Keratinocyte (primary cell): ENCODE measurements at regions not wholly inside any gene's neighbourhood (a gene's known extent, or its start where the extent isn't known, plus 50 kb on each side); places are given as distances from the start of the nearest gene placed in this dataset.

Experiments used
- DNase-seq: peaks from one replicate; pipeline ENCODE4 v3.0.0-alpha.2; 2011; ENCODE audit warnings: low read depth, missing footprints, low spot score
- FAIRE-seq: peaks from 2 replicates; lab custom pipeline; 2011; peaks lifted over from hg19 to GRCh38; lab: Jason Lieb, UNC
- H2AFZ ChIP-seq: 2 replicates; pipeline ENCODE4 v1.6.0; 2012; ENCODE audit warnings: low read length, control low read depth, inconsistent platforms; ENCODE audit not compliant: control insufficient read depth
- H3K27ac ChIP-seq: 2 replicates; pipeline ENCODE4 v1.5.1; 2011; ENCODE audit warnings: low read length; ENCODE audit not compliant: control insufficient read depth, insufficient read depth
- H3K27me3 ChIP-seq: 3 replicates; pipeline ENCODE4 v1.6.0; 2011; ENCODE audit warnings: low read length; ENCODE audit not compliant: control insufficient read depth, insufficient read depth; ENCODE audit errors: extremely low read depth
- H3K36me3 ChIP-seq, 2 experiments: 2 replicates in 1 of 2; 3 replicates in 1 of 2; pipeline ENCODE4 v1.5.1; 2011; ENCODE audit warnings: low read length in 2 of 2, mild to moderate bottlenecking in 1 of 2; ENCODE audit not compliant: control insufficient read depth in 2 of 2, insufficient read depth in 2 of 2; ENCODE audit errors: extremely low read depth in 1 of 2
- H3K4me1 ChIP-seq: 3 replicates; pipeline ENCODE4 v1.5.1; 2011; ENCODE audit warnings: low read length; ENCODE audit not compliant: control insufficient read depth, insufficient read depth; ENCODE audit errors: extremely low read depth
- H3K4me2 ChIP-seq: 3 replicates; pipeline ENCODE4 v1.6.0; 2011; ENCODE audit warnings: low read depth, low read length; ENCODE audit not compliant: control insufficient read depth, insufficient read depth; ENCODE audit errors: extremely low read depth
- H3K4me3 ChIP-seq, 3 experiments: fragments of 200-600 bp in 1 of 3; sonication (generic) in 1 of 3; 2 replicates in 2 of 3; 3 replicates in 1 of 3; pipeline ENCODE4 v1.5.1; 2011 to 2016; ENCODE audit warnings: low read length in 3 of 3, mild to moderate bottlenecking in 3 of 3, control low read depth in 2 of 3, inconsistent platforms in 1 of 3, low read depth in 1 of 3, mixed read lengths in 1 of 3, mixed run types in 1 of 3, moderate library complexity in 1 of 3; ENCODE audit not compliant: control insufficient read depth in 2 of 3, insufficient read depth in 2 of 3; ENCODE audit errors: extremely low read depth in 1 of 3
- H3K79me2 ChIP-seq: 2 replicates; pipeline ENCODE4 v1.6.0; 2012; ENCODE audit warnings: low read length; ENCODE audit not compliant: control insufficient read depth, insufficient read depth
- H3K9ac ChIP-seq: 3 replicates; pipeline ENCODE4 v1.6.0; 2011; ENCODE audit warnings: low read length; ENCODE audit not compliant: control insufficient read depth, insufficient read depth; ENCODE audit errors: extremely low read depth
- H3K9me1 ChIP-seq: 3 replicates; pipeline ENCODE4 v1.6.0; 2011; ENCODE audit warnings: low read length; ENCODE audit not compliant: control insufficient read depth, insufficient read depth; ENCODE audit errors: extremely low read depth
- H3K9me3 ChIP-seq: 2 replicates; pipeline ENCODE4 v1.5.1; 2012; ENCODE audit warnings: low read depth, low read length; ENCODE audit not compliant: control insufficient read depth
- H4K20me1 ChIP-seq: 3 replicates; pipeline ENCODE4 v1.6.0; 2011; ENCODE audit warnings: low read length; ENCODE audit not compliant: control insufficient read depth, insufficient read depth; ENCODE audit errors: extremely low read depth
- CTCF ChIP-seq, 3 experiments: IDR thresholded peaks in 1 of 3; conservative IDR thresholded peaks in 1 of 3; optimal IDR thresholded peaks in 1 of 3; 2 replicates in 2 of 3; 3 replicates in 1 of 3; pipeline versions ENCODE3 to v1.5.1; 2011; ENCODE audit warnings: low read length in 3 of 3, mild to moderate bottlenecking in 3 of 3, moderate library complexity in 2 of 3, control low read depth in 1 of 3, inconsistent platforms in 1 of 3; ENCODE audit not compliant: insufficient read depth in 2 of 3; ENCODE audit errors: extremely low read depth in 1 of 3
- EZH2 ChIP-seq: IDR thresholded peaks from one replicate; pipeline ENCODE4 v1.6.1; 2012; ENCODE audit warnings: inconsistent platforms, mild to moderate bottlenecking, low read length, moderate library complexity
- dilution Hi-C: fragments of 300-500 bp; cut with MboI; formaldehyde crosslinking; loops from one replicate; pipeline ENCODE4 v1.7.0; 2020; ENCODE audit warnings: low sequenced_read_pairs; ENCODE audit not compliant: extremely low pct_ligation_motif_present

- no peaks in the 10 kb centered on the region for H3K79me2 ChIP-seq
- H4K20me1 ChIP-seq: no peaks in the 10 kb centered on the region
- H3K36me3 ChIP-seq: no peaks in the 10 kb centered on the region
- dilution Hi-C loops: no loop called here
- no peaks in the 10 kb centered on the region for H3K9me3 ChIP-seq
- H3K27me3 ChIP-seq: no peaks in the 10 kb centered on the region
- no peak overlapping the region for H2AFZ ChIP-seq
- H3K4me2 ChIP-seq: no peak overlapping the region
- no peak for FAIRE-seq
- H3K4me3 ChIP-seq: no peak overlapping the region
- H3K9ac ChIP-seq: no peak overlapping the region
- no peaks in the 10 kb centered on the region for H3K4me1 ChIP-seq
- H3K27ac ChIP-seq: no peak overlapping the region
- no peak for DNase-seq
- H3K9me1 ChIP-seq: no peaks in the 10 kb centered on the region
- no peak for TF ChIP-seq CTCF (optimal IDR thresholded peaks at IDR 0.05 in 1 of 3, IDR thresholded peaks at IDR 0.05 in 1 of 3, conservative IDR thresholded peaks at IDR 0.05 in 1 of 3; ENCODE audit: extremely low read depth in 1 of 3, insufficient read depth in 2 of 3, low read length in 3 of 3)
- no peak for TF ChIP-seq EZH2
These were observed 108.8 kb upstream of the ANO5 start for GRCh38 chr11:22084056-22084455.

GRCh38 chr11:22084564-22084963 is 108.3 kb upstream of the ANO5 start:
- Histone ChIP-seq H3K4me3 (no peak overlapping the region), H2AFZ (no peak overlapping the region), H3K9ac (no peak overlapping the region), H3K9me3 (no peaks in the 10 kb centered on the region), H3K27ac (no peak overlapping the region), H3K27me3 (no peaks in the 10 kb centered on the region), H3K9me1 (no peaks in the 10 kb centered on the region), H4K20me1 (no peaks in the 10 kb centered on the region), H3K79me2 (no peaks in the 10 kb centered on the region), H3K4me2 (no peak overlapping the region), H3K4me1 (no peaks in the 10 kb centered on the region), H3K36me3 (no peaks in the 10 kb centered on the region)
- TF ChIP-seq EZH2 (no peak), CTCF (optimal IDR thresholded peaks at IDR 0.05 in 1 of 3, IDR thresholded peaks at IDR 0.05 in 1 of 3, conservative IDR thresholded peaks at IDR 0.05 in 1 of 3; ENCODE audit: extremely low read depth in 1 of 3, insufficient read depth in 2 of 3, low read length in 3 of 3) (no peak)
- FAIRE-seq (no peak), DNase-seq (no peak)
- dilution Hi-C loops: no loop called here
